ENCODE measurements at regions not wholly inside any gene's neighbourhood (a gene's known extent, or its start where the extent isn't known, plus 50 kb on each side); places are given as distances from the start of the nearest gene placed in this dataset.

DNA sequence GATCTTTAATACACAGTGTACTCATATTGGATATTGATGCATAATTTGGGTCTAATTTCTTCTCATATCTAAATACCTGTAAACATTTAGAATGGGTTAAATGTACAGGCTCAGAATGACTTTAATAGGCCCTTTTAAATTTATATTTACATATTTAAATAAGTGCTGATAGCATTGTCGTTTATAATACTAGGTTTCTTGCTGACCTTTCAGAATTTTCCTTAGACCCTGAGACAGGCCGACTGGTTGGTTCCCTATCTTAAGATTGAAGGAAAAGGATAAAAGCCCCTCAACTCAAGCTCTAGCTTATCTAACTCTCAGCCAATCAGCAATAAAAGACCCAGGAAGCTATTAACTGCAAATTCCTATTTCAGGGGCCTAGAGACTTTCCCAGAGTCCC lies 67.8 kb upstream of the HNMT start:
- TF ChIP-seq POLR2AphosphoS5 (IDR thresholded peaks at IDR 0.05) (no peak), POLR2A (IDR thresholded peaks at IDR 0.05) (no peak)
- TF ChIP-seq, protein P1, sequence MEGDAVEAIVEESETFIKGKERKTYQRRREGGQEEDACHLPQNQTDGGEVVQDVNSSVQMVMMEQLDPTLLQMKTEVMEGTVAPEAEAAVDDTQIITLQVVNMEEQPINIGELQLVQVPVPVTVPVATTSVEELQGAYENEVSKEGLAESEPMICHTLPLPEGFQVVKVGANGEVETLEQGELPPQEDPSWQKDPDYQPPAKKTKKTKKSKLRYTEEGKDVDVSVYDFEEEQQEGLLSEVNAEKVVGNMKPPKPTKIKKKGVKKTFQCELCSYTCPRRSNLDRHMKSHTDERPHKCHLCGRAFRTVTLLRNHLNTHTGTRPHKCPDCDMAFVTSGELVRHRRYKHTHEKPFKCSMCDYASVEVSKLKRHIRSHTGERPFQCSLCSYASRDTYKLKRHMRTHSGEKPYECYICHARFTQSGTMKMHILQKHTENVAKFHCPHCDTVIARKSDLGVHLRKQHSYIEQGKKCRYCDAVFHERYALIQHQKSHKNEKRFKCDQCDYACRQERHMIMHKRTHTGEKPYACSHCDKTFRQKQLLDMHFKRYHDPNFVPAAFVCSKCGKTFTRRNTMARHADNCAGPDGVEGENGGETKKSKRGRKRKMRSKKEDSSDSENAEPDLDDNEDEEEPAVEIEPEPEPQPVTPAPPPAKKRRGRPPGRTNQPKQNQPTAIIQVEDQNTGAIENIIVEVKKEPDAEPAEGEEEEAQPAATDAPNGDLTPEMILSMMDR (IDR thresholded peaks at IDR 0.05 in 8 of 11, conservative IDR thresholded peaks at IDR 0.05 in 3 of 11) = no peak
